GM18499 (cell line): ENCODE measurements at regions not wholly inside any gene's neighbourhood (a gene's known extent, or its start where the extent isn't known, plus 50 kb on each side); places are given as distances from the start of the nearest gene placed in this dataset.

ENCODE experiments used
- ATAC-seq: cut with Tn5 transposase; IDR thresholded peaks from one replicate; pipeline ENCODE4 v1.9.1; 2021; ENCODE audit warnings: moderate number of reproducible peaks; ENCODE audit not compliant: insufficient read depth, unreplicated experiment

- no peak for ATAC-seq
These were observed 303.1 kb upstream of the SOX5 start for GRCh38 chr12:24252602-24253001.

DNA sequence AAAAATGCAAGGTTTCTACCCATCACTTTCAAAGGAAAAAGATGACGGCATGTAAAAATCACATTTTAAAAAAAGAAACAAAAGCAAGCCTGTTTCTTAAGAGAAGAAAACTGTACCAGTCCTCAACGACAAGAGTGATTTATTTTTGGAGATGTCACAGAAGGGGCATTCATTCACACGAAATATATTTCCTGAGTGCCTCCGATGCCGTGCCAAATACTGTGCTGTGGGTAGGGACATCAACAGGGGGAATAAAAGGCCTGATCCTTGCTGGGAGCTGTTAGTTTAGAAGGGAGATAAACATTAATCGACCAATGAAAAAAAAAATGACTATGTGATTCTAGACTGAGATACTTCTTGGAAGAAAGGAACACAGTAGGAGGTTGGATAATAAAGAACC, 297.5 kb upstream of the SOX5 start:
- ATAC-seq = no peak

GRCh38 chr12:24246376-24246775, 296.9 kb upstream of the SOX5 start:
- no peak for ATAC-seq

DNA sequence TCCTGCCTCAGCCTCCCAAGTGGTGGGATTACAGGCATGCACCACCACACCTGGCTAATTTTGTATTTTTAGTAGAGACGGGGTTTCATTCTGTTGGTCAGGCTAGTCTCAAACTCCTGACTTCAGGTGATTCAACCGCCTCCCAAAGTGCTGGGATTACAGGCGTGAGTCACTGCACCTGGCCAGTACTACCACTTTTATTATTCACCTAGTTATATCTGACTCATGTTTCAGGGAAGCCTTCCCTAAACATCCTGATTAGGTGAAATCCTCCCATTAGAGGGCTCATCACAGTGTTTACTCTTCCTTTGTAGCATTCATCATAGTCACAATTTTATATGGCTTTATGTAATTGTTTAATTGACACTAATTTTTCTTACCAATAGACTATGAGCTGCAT, 295.3 kb upstream of the SOX5 start:
- no peak for ATAC-seq

DNA sequence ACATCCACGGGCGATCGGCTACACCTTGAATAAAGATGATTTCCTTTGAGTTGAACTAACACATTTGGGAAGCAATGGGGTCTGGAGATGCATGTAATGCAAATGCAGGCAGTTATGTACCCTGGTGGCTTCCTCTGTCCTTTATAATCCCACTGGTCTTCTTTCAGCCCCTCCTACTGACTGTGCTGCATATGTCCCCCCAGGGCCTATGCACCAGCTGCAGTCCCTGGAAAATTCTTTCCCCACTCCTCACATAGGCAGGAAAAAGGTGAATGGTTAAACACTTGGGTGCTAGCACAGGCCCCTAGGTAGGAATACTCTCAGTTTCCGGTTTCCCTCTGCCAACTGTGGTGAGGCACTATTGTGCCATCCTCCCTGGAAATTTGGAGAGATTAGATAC, 294.8 kb upstream of the SOX5 start:
- no peak for ATAC-seq

DNA sequence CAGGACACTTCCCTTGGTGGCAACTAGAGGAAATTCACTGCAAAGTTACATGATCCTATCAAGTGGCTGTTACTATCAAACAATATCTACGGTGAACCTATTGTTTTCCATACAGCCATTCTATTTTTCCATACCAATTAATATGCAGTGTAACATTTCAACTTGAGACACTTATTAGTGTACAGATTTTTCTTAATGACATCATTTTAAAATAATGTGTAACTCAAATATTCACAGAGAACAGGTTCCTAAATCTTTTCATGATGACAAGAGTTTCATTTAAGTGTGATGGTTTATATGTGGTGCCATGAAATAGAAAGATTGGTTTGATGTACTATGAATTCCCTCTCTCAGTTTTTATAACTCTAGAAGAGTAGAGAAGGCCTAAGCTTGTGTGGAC, 291.2 kb upstream of the SOX5 start:
- no peak for ATAC-seq

DNA sequence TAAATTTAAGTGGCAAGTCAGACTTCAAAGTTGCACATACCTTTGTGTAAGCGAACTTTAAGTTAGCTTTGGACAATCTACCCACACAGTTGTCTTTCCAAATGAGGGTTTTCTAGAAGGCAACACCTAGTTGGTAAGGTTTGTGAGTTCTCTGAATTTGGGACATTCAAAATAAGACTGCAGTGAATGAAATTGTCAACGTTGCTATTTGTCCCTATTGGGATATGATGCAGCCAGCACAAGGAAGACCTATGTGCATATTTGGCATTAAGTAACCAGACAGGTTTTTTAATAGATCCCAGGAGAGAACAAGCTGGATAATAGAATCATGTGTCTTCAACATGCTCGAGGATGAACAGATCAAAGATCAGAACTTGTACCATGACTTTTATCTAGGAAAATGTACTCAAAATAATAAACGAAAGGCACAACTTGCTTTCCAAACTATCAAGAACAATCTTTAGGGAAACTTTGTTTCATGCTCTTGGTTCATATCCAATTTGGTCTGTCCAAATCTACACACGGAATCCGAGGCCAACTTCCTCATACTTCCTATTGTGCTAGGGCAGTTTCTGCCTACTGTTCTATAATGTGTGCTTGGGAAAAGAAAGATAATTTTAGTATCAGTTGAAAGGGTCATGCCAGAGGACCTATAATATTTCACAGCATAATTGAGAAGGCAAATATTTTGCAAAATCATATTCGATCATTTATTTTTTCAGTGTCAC, 284.2 kb upstream of the SOX5 start:
- no peak for ATAC-seq

DNA sequence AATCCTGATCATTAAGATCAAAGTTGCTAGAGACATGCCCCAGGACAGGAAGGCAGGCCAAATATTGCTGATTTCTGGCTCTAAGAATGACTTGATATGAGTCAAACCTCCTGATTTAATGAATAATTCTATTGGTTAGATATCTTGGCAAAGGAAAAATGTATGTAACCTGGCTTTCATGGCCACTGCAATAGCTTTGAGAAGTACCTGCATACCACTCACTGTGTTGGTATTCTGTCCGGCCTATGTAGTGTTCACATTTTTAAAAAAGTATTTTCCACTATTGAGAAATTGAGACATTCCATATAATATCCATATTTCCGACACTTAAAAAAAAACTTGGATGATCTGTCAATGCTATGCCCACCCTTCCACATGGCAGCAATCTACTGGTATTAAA, 283.1 kb upstream of the SOX5 start:
- ATAC-seq = no peak

GRCh38 chr12:24231298-24231697, 281.8 kb upstream of the SOX5 start:
- no peak for ATAC-seq

GRCh38 chr12:24230061-24230701, 280.7 kb upstream of the SOX5 start:
- no peak for ATAC-seq

- ATAC-seq = no peak
These were observed 279.7 kb upstream of the SOX5 start for GRCh38 chr12:24229031-24229700.

DNA sequence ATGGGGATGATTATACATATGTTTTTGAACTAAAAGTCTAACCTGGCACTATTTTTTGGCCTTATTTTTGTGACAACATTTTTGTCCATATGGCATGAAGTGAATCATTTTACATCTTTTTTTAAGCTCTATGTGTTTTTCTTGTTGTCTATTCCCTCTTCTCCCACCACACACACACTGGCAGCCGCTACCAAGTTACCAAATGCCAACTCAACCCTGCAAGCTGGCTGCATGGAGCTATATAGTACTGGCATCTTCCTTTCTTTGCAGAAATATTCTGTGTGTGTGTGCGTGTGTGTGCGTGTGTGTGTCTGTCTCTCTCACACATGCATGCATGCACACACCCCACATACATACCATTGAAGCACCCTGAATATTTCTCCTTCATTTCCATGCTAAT, 278.9 kb upstream of the SOX5 start:
- ATAC-seq = no peak

GRCh38 chr12:24227551-24227950, 278.1 kb upstream of the SOX5 start:
- ATAC-seq = no peak

DNA sequence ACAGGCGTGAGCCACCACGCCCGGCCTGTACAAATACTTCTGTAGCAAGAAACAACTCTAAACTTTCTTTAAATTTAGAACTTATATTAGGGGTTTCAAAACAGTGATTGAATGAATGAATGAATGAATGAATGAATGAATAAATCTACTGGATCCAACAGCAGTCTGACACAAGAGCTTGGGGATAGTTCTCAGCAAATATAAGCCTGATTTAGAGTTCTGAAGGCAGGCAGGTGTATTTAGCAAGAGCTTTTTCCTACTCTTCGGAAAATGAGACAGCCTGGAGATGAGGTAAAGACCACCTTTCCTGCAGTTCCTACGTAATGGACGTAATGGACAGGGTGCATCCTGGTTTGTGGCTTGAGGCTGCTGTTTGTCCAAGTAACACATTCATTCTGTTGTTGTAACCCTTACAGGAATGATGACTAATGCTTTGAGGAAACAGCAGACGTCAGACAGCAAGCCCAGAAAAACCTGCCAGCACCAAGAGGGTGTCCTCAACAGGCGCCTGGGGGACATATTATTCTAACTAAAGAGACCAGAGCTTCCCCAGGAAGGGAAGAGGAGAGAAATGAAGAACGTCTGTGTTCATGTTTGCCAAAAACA, 277.4 kb upstream of the SOX5 start:
- ATAC-seq = no peak

DNA sequence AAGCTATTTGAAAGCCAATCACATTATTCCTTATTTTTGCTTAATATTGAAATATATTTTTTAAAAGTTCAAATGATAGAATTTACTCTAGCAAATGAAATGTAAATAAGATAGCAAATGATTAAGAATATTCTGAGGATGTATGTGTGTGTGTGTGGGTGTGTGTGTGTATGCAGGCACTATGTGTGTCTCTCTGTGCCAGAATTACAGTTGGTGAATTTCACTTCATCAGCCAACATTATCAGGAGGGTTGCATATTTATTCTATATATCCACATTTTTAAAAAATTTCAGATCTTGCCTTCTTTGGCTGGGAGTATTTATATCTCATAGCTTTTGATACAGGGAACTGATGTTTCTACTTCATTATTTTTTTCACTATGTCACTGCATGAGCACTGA, 274.9 kb upstream of the SOX5 start:
- ATAC-seq = no peak

GRCh38 chr12:24223926-24224325, 274.5 kb upstream of the SOX5 start:
- ATAC-seq = no peak

GRCh38 chr12:24222968-24223367, 273.5 kb upstream of the SOX5 start:
- ATAC-seq = no peak

DNA sequence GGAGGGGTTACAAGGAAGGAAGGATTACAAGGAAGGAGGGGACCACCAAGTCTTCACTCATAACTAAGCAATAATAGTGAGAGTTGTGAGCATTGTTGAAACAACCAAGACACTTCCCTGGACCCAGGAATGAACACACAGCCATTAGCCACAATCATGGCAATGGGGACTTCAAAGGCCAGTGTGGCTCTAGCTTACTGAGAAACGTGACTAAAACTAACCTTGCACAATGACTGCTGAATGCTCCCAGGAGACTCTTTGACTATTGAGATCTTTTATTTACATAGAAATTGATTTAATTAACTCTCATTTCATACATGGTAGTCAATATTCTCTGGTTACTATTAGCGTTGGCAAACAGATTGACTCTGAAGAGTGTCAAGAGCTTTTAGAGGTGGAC, 263.0 kb upstream of the SOX5 start:
- no peak for ATAC-seq

DNA sequence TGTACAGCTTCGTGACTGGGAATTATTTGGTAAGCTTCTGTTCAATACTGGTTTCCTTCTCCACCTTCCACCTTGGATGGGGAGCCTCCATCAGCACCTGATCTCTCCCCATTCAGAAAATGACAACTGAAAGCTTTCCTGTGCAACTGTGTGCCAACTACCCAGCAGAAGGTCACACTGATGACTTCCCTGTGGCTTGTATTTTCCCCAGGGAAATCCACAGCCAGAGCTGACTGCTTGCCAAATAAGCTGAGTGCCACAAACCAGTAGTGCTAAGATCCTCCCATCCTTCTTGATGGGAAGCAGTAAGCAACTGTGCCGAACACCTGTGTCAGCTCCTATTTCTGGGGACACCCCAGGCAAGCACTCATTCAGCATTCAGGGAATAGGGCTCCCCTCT, 257.2 kb upstream of the SOX5 start:
- ATAC-seq = no peak

DNA sequence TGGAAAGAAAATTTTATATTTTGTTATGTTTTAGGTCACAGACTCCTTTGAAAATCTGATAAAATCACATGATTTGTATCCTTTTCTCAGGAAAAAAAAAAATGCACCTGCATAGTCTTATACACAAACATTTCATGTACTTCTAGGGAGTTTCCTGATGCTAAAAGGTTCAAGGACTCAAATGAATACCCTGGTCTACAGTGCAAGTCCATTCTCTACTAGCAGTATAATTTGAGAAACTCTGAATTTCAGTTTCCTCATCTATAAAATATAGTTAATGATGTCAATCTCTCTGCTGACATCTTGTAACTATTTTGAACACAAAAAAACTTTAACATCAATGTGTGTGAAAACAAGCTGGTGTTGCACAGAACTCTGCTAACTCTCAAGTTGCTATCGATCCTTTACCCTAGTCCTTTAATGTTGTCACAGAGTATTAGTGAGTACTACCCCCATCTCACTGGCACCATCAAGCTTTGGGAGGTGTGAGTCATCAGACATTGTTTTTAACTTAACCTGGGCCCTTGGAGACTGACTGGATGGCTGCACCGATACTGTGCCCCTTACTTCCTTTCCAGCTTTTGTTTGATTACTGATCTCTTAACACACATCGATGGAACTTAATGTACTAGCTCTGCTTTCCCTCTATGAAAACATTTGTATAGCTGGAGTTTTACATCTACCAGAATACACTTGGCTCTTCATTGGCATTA, 251.9 kb upstream of the SOX5 start:
- no peak for ATAC-seq

DNA sequence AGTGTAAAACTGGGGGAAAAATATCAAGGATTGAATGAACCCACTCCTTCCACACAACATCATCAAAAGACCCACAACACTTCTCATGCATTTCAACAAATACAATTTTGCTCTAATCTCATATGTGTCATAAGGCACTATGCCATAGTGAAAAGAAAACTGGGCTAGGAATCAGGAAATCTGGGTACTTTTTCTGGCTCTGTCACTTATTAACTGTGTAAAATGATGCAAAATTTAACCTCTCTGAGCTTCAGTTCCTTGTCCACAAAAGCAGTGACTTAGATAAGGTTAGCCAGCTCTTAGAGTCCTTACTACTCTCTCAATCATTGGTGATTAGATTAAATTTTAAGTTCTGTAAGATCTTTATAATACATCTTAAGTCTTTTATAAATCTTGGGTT, 250.5 kb upstream of the SOX5 start:
- no peak for ATAC-seq
